ENCODE measurements at regions not wholly inside any gene's neighbourhood (a gene's known extent, or its start where the extent isn't known, plus 50 kb on each side); places are given as distances from the start of the nearest gene placed in this dataset.

GRCh38 chr18:40866968-40867367 lies 1088.1 kb upstream of the PIK3C3 start:
- no TSS peak for BruUV-seq (replicated peaks)
- H3K9me3 Mint-ChIP-seq (ENCODE audit: unreplicated experiment) = no peaks in the 10 kb centered on the region
- Histone ChIP-seq H3K36me3 (ENCODE audit: control insufficient read depth, insufficient read depth, low read length) (no peaks in the 10 kb centered on the region), H3K9me3 (no peaks in the 10 kb centered on the region), H3K4me3 (ENCODE audit: low read depth, low read length) (no peak overlapping the region), H3K27me3 (replicated peaks; ENCODE audit: control insufficient read depth, insufficient read depth, low read length) (no peaks in the 10 kb centered on the region), H3K4me1 (no peaks in the 10 kb centered on the region)
- no peaks in the 10 kb centered on the region for H3K27me3 Mint-ChIP-seq (ENCODE audit: insufficient read depth, unreplicated experiment)
- H3K27ac Mint-ChIP-seq (ENCODE audit: unreplicated experiment) = no peak overlapping the region
- H3K4me1 Mint-ChIP-seq (ENCODE audit: low read depth, unreplicated experiment) = no peaks in the 10 kb centered on the region
- TF ChIP-seq CTCF (IDR thresholded peaks at IDR 0.05; ENCODE audit: insufficient read depth in 1 of 2, low read depth in 1 of 2, low read length in 1 of 2, severe bottlenecking in 1 of 2, unreplicated experiment in 1 of 2) = no peak
- CTCF ChIA-PET = no interaction called here
- no peak for DNase-seq
- intact Hi-C loops (cut with micrococcal nuclease; ENCODE audit: unreplicated experiment) = no loop called here
- POLR2A ChIA-PET = no interaction called here
- no peak overlapping the region for H3K4me3 Mint-ChIP-seq (ENCODE audit: unreplicated experiment)
- H3K36me3 Mint-ChIP-seq (ENCODE audit: insufficient read depth, unreplicated experiment) = no peaks in the 10 kb centered on the region

DNA sequence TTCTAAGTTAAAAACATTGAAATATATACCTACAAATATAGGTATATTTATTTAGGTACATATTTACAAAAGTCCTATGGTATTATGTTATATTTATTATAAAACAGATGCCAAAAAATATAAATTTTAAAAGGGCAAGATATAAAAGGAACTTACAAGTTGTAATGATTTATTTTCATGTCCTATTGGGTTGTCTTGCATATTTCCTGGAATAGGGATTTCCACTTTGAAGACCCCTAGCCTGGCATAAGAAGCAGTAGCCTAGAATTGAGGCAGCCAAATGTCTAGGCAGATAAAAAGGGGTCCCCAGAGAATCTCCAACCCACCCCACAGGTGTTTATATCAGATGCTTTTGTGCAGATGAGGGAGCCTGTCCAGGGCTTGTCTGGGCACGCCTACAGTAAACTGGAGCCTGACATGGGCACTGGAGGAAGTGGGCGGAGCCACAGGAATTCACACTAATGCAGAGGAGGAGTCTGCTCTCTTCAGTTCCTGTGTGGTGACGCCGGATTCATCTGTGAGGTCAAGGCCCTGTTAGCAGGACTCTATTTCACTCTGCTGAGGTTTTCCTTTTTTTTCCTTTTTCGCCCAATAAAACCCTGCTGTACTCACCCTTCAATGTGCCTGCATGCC lies 1088.9 kb upstream of the PIK3C3 start:
- Mint-ChIP-seq H3K9me3 (ENCODE audit: unreplicated experiment) (no peaks in the 10 kb centered on the region), H3K27ac (ENCODE audit: unreplicated experiment) (no peak overlapping the region), H3K36me3 (ENCODE audit: insufficient read depth, unreplicated experiment) (no peaks in the 10 kb centered on the region), H3K4me1 (ENCODE audit: low read depth, unreplicated experiment) (no peaks in the 10 kb centered on the region), H3K27me3 (ENCODE audit: insufficient read depth, unreplicated experiment) (no peaks in the 10 kb centered on the region), H3K4me3 (ENCODE audit: unreplicated experiment) (no peak overlapping the region)
- H3K4me3 ChIP-seq (ENCODE audit: low read depth, low read length) = no peak overlapping the region
- CTCF ChIA-PET = no interaction called here
- no TSS peak for BruUV-seq (replicated peaks)
- H3K9me3 ChIP-seq = no peaks in the 10 kb centered on the region
- no peaks in the 10 kb centered on the region for H3K27me3 ChIP-seq (replicated peaks; ENCODE audit: control insufficient read depth, insufficient read depth, low read length)
- no peaks in the 10 kb centered on the region for H3K36me3 ChIP-seq (ENCODE audit: control insufficient read depth, insufficient read depth, low read length)
- no peak for DNase-seq
- H3K4me1 ChIP-seq = no peaks in the 10 kb centered on the region
- no peak for TF ChIP-seq CTCF (IDR thresholded peaks at IDR 0.05; ENCODE audit: insufficient read depth in 1 of 2, low read depth in 1 of 2, low read length in 1 of 2, severe bottlenecking in 1 of 2, unreplicated experiment in 1 of 2)
- intact Hi-C loops (cut with micrococcal nuclease; ENCODE audit: unreplicated experiment) = no loop called here
- POLR2A ChIA-PET = no interaction called here

DNA sequence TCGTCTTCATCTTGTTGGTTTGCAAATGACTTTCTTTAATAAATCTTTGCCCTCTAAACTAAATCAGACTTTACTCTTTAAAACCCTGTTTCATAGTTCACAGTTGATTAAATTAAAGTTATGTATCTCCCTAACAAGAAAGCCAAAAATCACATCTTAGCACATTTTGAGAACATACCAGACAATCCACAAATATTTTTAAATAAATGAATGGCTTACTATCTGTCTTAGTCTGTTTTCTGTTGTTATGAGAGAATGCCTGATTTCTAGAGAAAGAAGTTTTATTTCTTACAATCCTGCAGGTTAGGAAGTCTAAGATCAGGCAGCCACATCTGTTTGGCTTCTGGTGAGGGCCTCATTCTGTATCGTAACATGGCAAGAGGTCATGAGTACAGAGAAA lies 1090.2 kb upstream of the PIK3C3 start:
- no peaks in the 10 kb centered on the region for H3K36me3 ChIP-seq (ENCODE audit: control insufficient read depth, insufficient read depth, low read length)
- Mint-ChIP-seq H3K27me3 (ENCODE audit: insufficient read depth, unreplicated experiment) (no peaks in the 10 kb centered on the region), H3K36me3 (ENCODE audit: insufficient read depth, unreplicated experiment) (no peaks in the 10 kb centered on the region), H3K4me1 (ENCODE audit: low read depth, unreplicated experiment) (no peaks in the 10 kb centered on the region), H3K9me3 (ENCODE audit: unreplicated experiment) (no peaks in the 10 kb centered on the region), H3K27ac (ENCODE audit: unreplicated experiment) (no peak overlapping the region), H3K4me3 (ENCODE audit: unreplicated experiment) (no peak overlapping the region)
- TF ChIP-seq CTCF (IDR thresholded peaks at IDR 0.05; ENCODE audit: insufficient read depth in 1 of 2, low read depth in 1 of 2, low read length in 1 of 2, severe bottlenecking in 1 of 2, unreplicated experiment in 1 of 2) = no peak
- intact Hi-C loops (cut with micrococcal nuclease; ENCODE audit: unreplicated experiment) = no loop called here
- H3K27me3 ChIP-seq (replicated peaks; ENCODE audit: control insufficient read depth, insufficient read depth, low read length) = no peaks in the 10 kb centered on the region
- no peaks in the 10 kb centered on the region for H3K9me3 ChIP-seq
- no peak overlapping the region for H3K4me3 ChIP-seq (ENCODE audit: low read depth, low read length)
- H3K4me1 ChIP-seq = no peaks in the 10 kb centered on the region
- DNase-seq = no peak
- CTCF ChIA-PET = no interaction called here
- no TSS peak for BruUV-seq (replicated peaks)
- POLR2A ChIA-PET = no interaction called here

All from Caco-2 (cell line).